LNCaP clone FGC (cell line): ENCODE measurements at regions not wholly inside any gene's neighbourhood (a gene's known extent, or its start where the extent isn't known, plus 50 kb on each side); places are given as distances from the start of the nearest gene placed in this dataset.
A peak's percentile ranks its signal among the peaks of the same experiment; 100 is the strongest.

ENCODE experiments used
- DNase-seq: peaks from one replicate; pipeline ENCODE4 v3.0.0-alpha.2; 2011; ENCODE audit warnings: low read depth
- H3K4me3 ChIP-seq: 2 replicates; pipeline ENCODE4 v1.5.1; 2011; ENCODE audit warnings: mild to moderate bottlenecking, low read depth, low read length, control low read depth
- TF ChIP-seq, protein P1 (sequence below): IDR thresholded peaks from 2 replicates; pipeline ENCODE4 v1.5.1; 2012; ENCODE audit warnings: mild to moderate bottlenecking; ENCODE audit not compliant: control insufficient read depth, insufficient read depth; ENCODE audit errors: extremely low read depth

DNA sequence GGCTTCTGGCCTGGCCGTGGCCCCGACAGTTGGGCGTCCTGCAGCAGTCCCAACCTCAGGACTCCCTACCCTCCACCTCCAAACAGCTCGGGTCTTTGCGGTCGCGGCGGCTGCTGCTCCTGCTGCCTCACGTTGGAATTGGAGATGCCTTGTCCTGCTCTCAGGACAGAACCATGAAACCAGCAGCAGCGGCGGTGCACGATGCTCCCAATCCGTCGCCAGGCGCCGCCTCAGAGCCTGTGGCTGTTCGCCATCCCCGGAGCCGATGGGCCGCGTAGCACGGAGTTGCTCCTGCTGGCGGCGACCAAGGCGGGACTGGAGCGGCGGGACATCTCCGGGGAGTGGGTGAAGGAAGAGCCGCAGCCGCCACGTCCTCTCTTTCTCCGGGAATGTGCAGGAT, 1965.9 kb downstream of the TP53TG3F start:
- H3K4me3 ChIP-seq: no peak overlapping the region
- TF ChIP-seq, protein P1, sequence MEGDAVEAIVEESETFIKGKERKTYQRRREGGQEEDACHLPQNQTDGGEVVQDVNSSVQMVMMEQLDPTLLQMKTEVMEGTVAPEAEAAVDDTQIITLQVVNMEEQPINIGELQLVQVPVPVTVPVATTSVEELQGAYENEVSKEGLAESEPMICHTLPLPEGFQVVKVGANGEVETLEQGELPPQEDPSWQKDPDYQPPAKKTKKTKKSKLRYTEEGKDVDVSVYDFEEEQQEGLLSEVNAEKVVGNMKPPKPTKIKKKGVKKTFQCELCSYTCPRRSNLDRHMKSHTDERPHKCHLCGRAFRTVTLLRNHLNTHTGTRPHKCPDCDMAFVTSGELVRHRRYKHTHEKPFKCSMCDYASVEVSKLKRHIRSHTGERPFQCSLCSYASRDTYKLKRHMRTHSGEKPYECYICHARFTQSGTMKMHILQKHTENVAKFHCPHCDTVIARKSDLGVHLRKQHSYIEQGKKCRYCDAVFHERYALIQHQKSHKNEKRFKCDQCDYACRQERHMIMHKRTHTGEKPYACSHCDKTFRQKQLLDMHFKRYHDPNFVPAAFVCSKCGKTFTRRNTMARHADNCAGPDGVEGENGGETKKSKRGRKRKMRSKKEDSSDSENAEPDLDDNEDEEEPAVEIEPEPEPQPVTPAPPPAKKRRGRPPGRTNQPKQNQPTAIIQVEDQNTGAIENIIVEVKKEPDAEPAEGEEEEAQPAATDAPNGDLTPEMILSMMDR: no peak
- no peak for DNase-seq

DNA sequence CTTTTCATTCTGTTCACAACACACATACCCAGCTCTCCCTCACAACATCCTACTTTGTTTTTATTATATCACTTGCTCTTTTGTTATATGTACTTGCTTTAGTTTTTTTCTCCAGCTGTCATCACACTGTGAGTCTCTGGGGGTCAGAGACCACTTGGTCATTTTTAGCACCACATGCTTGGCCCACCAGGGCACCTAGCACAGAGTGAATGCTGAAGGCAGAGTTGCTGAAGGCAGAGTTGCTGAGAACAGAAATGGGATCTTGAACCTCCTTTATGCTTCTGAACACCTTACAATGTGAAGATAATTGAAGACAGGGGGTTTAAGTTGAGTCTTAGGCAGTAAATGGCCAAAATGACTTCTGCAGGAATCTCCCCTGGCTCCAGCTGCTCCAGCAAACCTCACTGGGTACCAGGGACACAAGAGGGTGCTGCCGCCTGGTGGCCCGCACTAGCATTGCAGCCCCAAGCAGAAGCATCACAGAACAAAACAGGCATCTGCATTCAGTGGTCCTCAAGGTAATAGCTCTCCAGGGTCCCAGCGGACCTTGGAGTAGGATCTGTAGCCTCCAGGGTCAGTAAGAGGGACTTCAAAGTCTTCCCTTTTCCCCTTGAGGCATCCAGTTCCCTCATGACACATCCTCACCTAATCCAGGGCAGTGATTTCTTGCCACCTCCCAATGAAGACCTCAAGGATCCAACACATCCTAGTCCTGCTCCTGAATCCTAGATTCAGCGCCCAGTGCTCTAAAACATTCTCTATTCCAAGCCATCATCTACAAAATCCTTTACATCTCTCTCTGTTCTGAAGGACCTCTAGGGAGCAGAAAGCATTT, 1972.6 kb downstream of the TP53TG3F start:
- H3K4me3 ChIP-seq: no peak overlapping the region
- TF ChIP-seq, protein P1: peak; percentile 96
- DNase-seq: no peak

DNA sequence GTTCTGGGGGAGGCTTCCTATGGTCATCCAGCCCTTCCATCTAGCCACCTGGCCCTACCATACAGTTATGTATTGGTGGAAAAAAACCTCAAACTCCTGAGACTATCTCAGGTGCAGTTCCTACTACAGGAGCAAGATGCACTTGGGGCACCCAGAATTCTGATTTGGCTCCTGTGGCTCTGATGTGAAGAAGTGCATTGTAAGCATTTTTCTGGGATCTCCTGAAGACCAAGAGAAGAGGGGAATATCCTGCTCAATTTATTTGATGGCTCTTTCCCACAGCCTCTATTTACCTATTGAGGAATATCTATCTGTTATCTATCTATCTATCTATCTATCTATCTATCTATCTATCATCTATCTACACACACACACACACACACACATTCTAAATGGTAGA, 1981.5 kb downstream of the TP53TG3F start:
- H3K4me3 ChIP-seq: no peak overlapping the region
- no peak for DNase-seq
- TF ChIP-seq, protein P1: no peak

DNA sequence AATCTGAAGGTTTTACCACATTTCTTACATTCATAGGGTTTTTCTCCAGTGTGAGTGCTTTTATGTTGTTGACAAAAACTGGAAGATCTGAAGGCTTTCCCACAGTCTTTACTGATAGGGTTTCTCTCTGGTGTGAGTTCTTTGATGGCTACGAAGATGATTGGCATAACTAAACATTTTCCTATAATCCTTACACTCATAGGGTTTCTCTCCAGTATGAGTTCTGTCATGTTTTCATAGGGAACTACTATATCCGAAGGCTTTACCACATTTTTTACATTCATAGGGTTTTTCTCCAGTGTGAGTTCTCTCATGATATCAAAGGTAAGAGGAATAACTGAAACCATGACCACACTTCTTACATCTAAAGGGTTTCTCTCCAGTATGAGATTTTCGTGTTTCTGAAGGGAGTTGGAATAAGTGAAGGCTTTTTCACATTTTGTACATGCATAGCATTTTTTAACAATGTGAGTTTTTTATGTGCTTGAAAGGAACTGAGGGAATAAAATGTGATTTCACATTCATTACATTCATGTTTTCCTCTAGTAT, 1987.7 kb downstream of the TP53TG3F start:
- TF ChIP-seq, protein P1: no peak
- DNase-seq: no peak
- H3K4me3 ChIP-seq: no peak overlapping the region

DNA sequence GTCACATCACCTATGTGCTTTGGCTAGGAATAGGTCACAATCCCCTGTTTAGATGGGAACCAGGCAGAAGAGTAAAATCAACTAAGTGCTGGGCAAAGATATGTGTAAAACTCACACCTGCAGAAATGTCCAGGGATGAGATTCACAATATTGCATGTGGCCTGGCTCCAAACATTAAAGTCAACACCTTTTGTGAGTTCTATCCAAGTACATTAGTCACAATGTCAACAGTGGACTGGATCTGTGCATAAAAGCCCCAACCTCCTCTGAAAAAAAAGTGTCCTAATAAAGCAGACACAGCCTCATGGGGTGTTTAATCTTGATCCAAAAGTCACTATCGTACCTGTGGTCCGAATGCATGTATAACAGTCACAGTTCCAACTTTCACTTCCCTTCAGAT, 1990.3 kb downstream of the TP53TG3F start:
- no peak overlapping the region for H3K4me3 ChIP-seq
- TF ChIP-seq, protein P1: no peak
- peak; percentile 75 for DNase-seq

DNA sequence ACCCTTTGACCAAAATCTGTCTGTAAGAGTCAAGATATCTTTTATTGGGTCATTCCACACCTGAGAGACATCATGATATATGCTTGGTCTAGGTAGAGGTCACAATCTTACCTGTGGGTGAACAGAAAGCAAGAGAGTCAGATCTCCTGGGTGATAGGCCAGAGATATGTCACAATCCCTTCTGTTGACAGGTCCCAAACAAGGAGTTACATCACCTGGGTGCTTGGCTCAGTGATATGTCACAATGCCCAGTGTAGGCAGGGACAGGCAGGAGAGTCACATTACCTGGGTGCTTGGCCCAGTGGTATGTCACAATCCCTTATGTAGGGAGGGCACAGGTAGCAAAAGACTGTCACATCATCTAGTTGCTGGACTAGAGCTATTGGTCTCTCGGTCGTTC, 1991.2 kb downstream of the TP53TG3F start:
- no peak overlapping the region for H3K4me3 ChIP-seq
- TF ChIP-seq, protein P1: no peak
- DNase-seq: peak; percentile 23
